Endothelial cell of umbilical vein (primary cell): ENCODE measurements at regions not wholly inside any gene's neighbourhood (a gene's known extent, or its start where the extent isn't known, plus 50 kb on each side); places are given as distances from the start of the nearest gene placed in this dataset.

Experiments used
- BruUV-seq: library from RNA; stranded (reverse); fragments of 400-500 nt; replicated peaks from 2 replicates; lab custom pipeline; 2021; lab: Mats Ljungman, UMichigan
- CTCF ChIA-PET: fragments of 300-600, 350-600 bp; sonication (Branson Sonifier 250); formaldehyde crosslinking; loops from one replicate; lab custom pipeline; 2021; ENCODE audit warnings: antibody characterized with exemption, inconsistent platforms; lab: Charles Lee
- POLR2A ChIA-PET: fragments of 300-600, 350-600 bp; sonication (Branson Sonifier 250); formaldehyde crosslinking; loops from one replicate; lab custom pipeline; 2021; ENCODE audit warnings: antibody characterized with exemption, inconsistent platforms; lab: Charles Lee
- DNase-seq: peaks from one replicate; pipeline ENCODE4 v3.0.0-alpha.2; 2011; ENCODE audit warnings: low read depth, low spot score
- FAIRE-seq: peaks from 2 replicates; lab custom pipeline; 2011; peaks lifted over from hg19 to GRCh38; lab: Jason Lieb, UNC
- H2AFZ ChIP-seq: 2 replicates; pipeline ENCODE4 v1.6.0; 2012; ENCODE audit warnings: low read depth, low read length, control low read depth, inconsistent platforms
- H3K27ac ChIP-seq: 2 replicates; pipeline ENCODE4 v1.5.1; 2011; ENCODE audit warnings: low read depth, mild to moderate bottlenecking, control low read depth, low read length, moderate library complexity; ENCODE audit not compliant: insufficient read depth
- H3K27me3 ChIP-seq, 2 experiments: 2 replicates each; pipeline versions ENCODE4 v1.6.0 to v1.6.1; 2011; ENCODE audit warnings: low read length in 2 of 2, mixed read lengths in 1 of 2; ENCODE audit not compliant: control insufficient read depth in 2 of 2, insufficient read depth in 2 of 2
- H3K36me3 ChIP-seq, 2 experiments: 2 replicates in 1 of 2; 3 replicates in 1 of 2; pipeline ENCODE4 v1.5.1; 2011; ENCODE audit warnings: low read length in 2 of 2, mild to moderate bottlenecking in 1 of 2, moderate library complexity in 1 of 2; ENCODE audit not compliant: control insufficient read depth in 2 of 2, insufficient read depth in 2 of 2; ENCODE audit errors: extremely low read depth in 1 of 2
- H3K4me1 ChIP-seq: 3 replicates; pipeline ENCODE4 v1.5.1; 2011; ENCODE audit warnings: mild to moderate bottlenecking, low read length; ENCODE audit not compliant: control insufficient read depth, insufficient read depth; ENCODE audit errors: extremely low read depth
- H3K4me2 ChIP-seq: 2 replicates; pipeline ENCODE4 v1.6.1; 2011; ENCODE audit warnings: low read length, control low read depth, mixed read lengths; ENCODE audit not compliant: insufficient read depth
- H3K4me3 ChIP-seq, 3 experiments: fragments of 200-600 bp in 1 of 3; sonication (generic), shearing (Covaris generic) in 1 of 3; replicated peaks in 1 of 3; 2 replicates each; pipeline ENCODE4 v1.5.1; 2011 to 2016; ENCODE audit warnings: control low read depth in 3 of 3, low read length in 3 of 3, mild to moderate bottlenecking in 2 of 3, inconsistent platforms in 1 of 3, low read depth in 1 of 3, moderate library complexity in 1 of 3; ENCODE audit not compliant: insufficient read depth in 1 of 3
- H3K79me2 ChIP-seq: 2 replicates; pipeline ENCODE4 v1.6.0; 2012; ENCODE audit warnings: low read length, inconsistent platforms; ENCODE audit not compliant: control insufficient read depth, insufficient read depth
- H3K9ac ChIP-seq: replicated peaks from 2 replicates; pipeline ENCODE3; 2011; ENCODE audit warnings: low read length, control low read depth; ENCODE audit not compliant: insufficient read depth; ENCODE audit errors: extremely low read depth
- H3K9me1 ChIP-seq: replicated peaks from 3 replicates; pipeline ENCODE4 v1.6.0; 2011; ENCODE audit warnings: mild to moderate bottlenecking, low read length; ENCODE audit not compliant: control insufficient read depth, insufficient read depth; ENCODE audit errors: extremely low read depth
- H3K9me3 ChIP-seq: replicated peaks from 2 replicates; pipeline ENCODE4 v1.5.1; 2012; ENCODE audit warnings: low read length, inconsistent platforms; ENCODE audit not compliant: control insufficient read depth, insufficient read depth
- H4K20me1 ChIP-seq: replicated peaks from 2 replicates; pipeline ENCODE3; 2011; ENCODE audit warnings: mild to moderate bottlenecking, low read length; ENCODE audit not compliant: control insufficient read depth, insufficient read depth; ENCODE audit errors: extremely low read depth
- CTCF ChIP-seq, 2 donors: IDR thresholded peaks; 1 replicate in 1 of 2; 2 replicates in 1 of 2; pipeline ENCODE4 v1.5.1; 2011; ENCODE audit warnings: low read length in 2 of 2, mild to moderate bottlenecking in 2 of 2, moderate library complexity in 2 of 2, control low read depth in 1 of 2, inconsistent platforms in 1 of 2, low read depth in 1 of 2; ENCODE audit not compliant: insufficient read depth in 1 of 2; ENCODE audit errors: extremely low read depth in 1 of 2
- EZH2 ChIP-seq: IDR thresholded peaks from 2 replicates; pipeline ENCODE4 v1.6.1; 2012; ENCODE audit warnings: borderline replicate concordance, low read depth, mild to moderate bottlenecking, moderate library complexity, low read length, inconsistent platforms; ENCODE audit not compliant: severe bottlenecking
- FOS ChIP-seq: IDR thresholded peaks from 2 replicates; pipeline ENCODE4 v1.6.1; 2011; ENCODE audit warnings: mild to moderate bottlenecking, low read length, moderate library complexity, borderline replicate concordance; ENCODE audit not compliant: insufficient read depth
- GATA2 ChIP-seq: IDR thresholded peaks from 2 replicates; pipeline ENCODE4 v1.7.0; 2011; ENCODE audit warnings: low read depth, mild to moderate bottlenecking, moderate library complexity, mixed read lengths, low read length; ENCODE audit not compliant: insufficient read length, insufficient read depth
- JUN ChIP-seq: IDR thresholded peaks from 2 replicates; pipeline ENCODE4 v1.6.1; 2011; ENCODE audit warnings: borderline replicate concordance, low read depth; ENCODE audit not compliant: insufficient read length, insufficient read depth
- MAX ChIP-seq: IDR thresholded peaks from 2 replicates; pipeline ENCODE4 v1.6.1; 2011; ENCODE audit not compliant: insufficient read depth, insufficient read length
- MYC ChIP-seq: IDR thresholded peaks from one replicate; pipeline ENCODE4 v1.6.1; 2011; ENCODE audit warnings: mild to moderate bottlenecking, low read depth, low read length
- POLR2A ChIP-seq: IDR thresholded peaks from 2 replicates; pipeline ENCODE4 v1.6.1; 2012; ENCODE audit warnings: low read depth, mild to moderate bottlenecking, control low read depth, low read length
- POLR2AphosphoS5 ChIP-seq: IDR thresholded peaks from 2 replicates; pipeline ENCODE4 v1.6.1; 2012; ENCODE audit warnings: low read depth, mild to moderate bottlenecking, control low read depth, low read length, moderate library complexity; ENCODE audit not compliant: insufficient read depth
- dilution Hi-C: fragments of 300-500 bp; cut with MboI; formaldehyde crosslinking; loops from one replicate; pipeline ENCODE4 v1.15.0; 2019; ENCODE audit warnings: low sequenced_read_pairs; ENCODE audit not compliant: extremely low pct_ligation_motif_present
- intact Hi-C: fragments of 100-400 bp; cut with micrococcal nuclease; formaldehyde crosslinking; loops from one replicate; pipeline ENCODE4 v1.10.0; 2022

- no peak for FAIRE-seq
- POLR2A ChIA-PET = no interaction called here
- H3K27ac ChIP-seq = no peak overlapping the region
Observed at GRCh38 chr5:96569332-96569731, 92.8 kb upstream of the CAST start.

More at GRCh38 chr5:96569332-96569731, 92.8 kb upstream of the CAST start:
- no peaks in the 10 kb centered on the region for H3K79me2 ChIP-seq
- no peaks in the 10 kb centered on the region for H3K27me3 ChIP-seq
- H3K9me1 ChIP-seq = no peaks in the 10 kb centered on the region
- intact Hi-C loops = loop anchor here (5.0 kb wide), 1 partner anchor 1738 kb away; no protein-coding TSS in a partner anchor
- peaks cover 71% of the 10 kb centered on the region for H3K4me1 ChIP-seq
- no peak overlapping the region for H3K9ac ChIP-seq
- no peak for DNase-seq
- BruUV-seq = no TSS peak
- dilution Hi-C loops = no loop called here
- no peaks in the 10 kb centered on the region for H4K20me1 ChIP-seq
- no peak for TF ChIP-seq EZH2
- no peak for TF ChIP-seq MYC
- TF ChIP-seq CTCF (IDR thresholded peaks at IDR 0.05; ENCODE audit: extremely low read depth in 1 of 2, insufficient read depth in 1 of 2, low read depth in 1 of 2, low read length in 2 of 2) = no peak
- TF ChIP-seq FOS = no peak
- TF ChIP-seq POLR2A = no peak
- TF ChIP-seq GATA2 = no peak
- no peak for TF ChIP-seq POLR2AphosphoS5
- no peak for TF ChIP-seq JUN
- no peak for TF ChIP-seq MAX
- H3K4me3 ChIP-seq = no peak overlapping the region
- CTCF ChIA-PET = interaction anchor here (1.2 to 1.7 kb wide), 3 partner anchors 18 to 225 kb away, joined by 3 to 5 read pairs (median 3); no protein-coding TSS in a partner anchor
- H3K9me3 ChIP-seq = no peaks in the 10 kb centered on the region
- no peaks in the 10 kb centered on the region for H3K36me3 ChIP-seq
- no peak overlapping the region for H3K4me2 ChIP-seq
- H2AFZ ChIP-seq = peak overlapping the region; percentile 26
